HG03571 (cell line): ENCODE measurements at regions not wholly inside any gene's neighbourhood (a gene's known extent, or its start where the extent isn't known, plus 50 kb on each side); places are given as distances from the start of the nearest gene placed in this dataset.
"Not testable (repeated sequence)": the region's sequence is repeated elsewhere in the genome, so short reads cannot be mapped to it uniquely, and the experiment has no call there.

Source experiments
- ATAC-seq: cut with Tn5 transposase; IDR thresholded peaks from one replicate; pipeline ENCODE4 v1.9.1; 2021; ENCODE audit not compliant: unreplicated experiment

GRCh38 chr7:9680713-9681112, 1247.3 kb downstream of the NXPH1 start:
- no peak for ATAC-seq

GRCh38 chr7:9681284-9681683, 1247.9 kb downstream of the NXPH1 start:
- no peak for ATAC-seq

GRCh38 chr7:9691286-9691685, 1257.9 kb downstream of the NXPH1 start:
- no peak for ATAC-seq

- no peak for ATAC-seq
Observed at GRCh38 chr7:9698375-9698774, 1265.0 kb downstream of the NXPH1 start.

- ATAC-seq = no peak
Observed at GRCh38 chr7:9709216-9709615, 1264.5 kb upstream of the PHF14 start.

GRCh38 chr7:9711259-9711918, 1262.3 kb upstream of the PHF14 start:
- ATAC-seq = no peak

- no peak for ATAC-seq
Observed at GRCh38 chr7:9718071-9718661, 1255.5 kb upstream of the PHF14 start.

GRCh38 chr7:9719303-9719702, 1254.4 kb upstream of the PHF14 start:
- ATAC-seq = no peak

GRCh38 chr7:9719721-9720120, 1254.0 kb upstream of the PHF14 start:
- ATAC-seq = no peak

GRCh38 chr7:9725940-9726663, 1247.6 kb upstream of the PHF14 start:
- ATAC-seq = not testable (repeated sequence)

- ATAC-seq = not testable (repeated sequence)
Observed at GRCh38 chr7:9726811-9727210, 1246.9 kb upstream of the PHF14 start.

- not testable (repeated sequence) for ATAC-seq
Observed at GRCh38 chr7:9727467-9727869, 1246.2 kb upstream of the PHF14 start.

GRCh38 chr7:9728014-9728657, 1245.5 kb upstream of the PHF14 start:
- not testable (repeated sequence) for ATAC-seq

- no peak for ATAC-seq
Observed at GRCh38 chr7:9752033-9752432, 1221.6 kb upstream of the PHF14 start.

GRCh38 chr7:9761224-9761623, 1212.4 kb upstream of the PHF14 start:
- no peak for ATAC-seq

- no peak for ATAC-seq
Observed at GRCh38 chr7:9776900-9777299, 1196.8 kb upstream of the PHF14 start.

- ATAC-seq = no peak
Observed at GRCh38 chr7:9778367-9778766, 1195.3 kb upstream of the PHF14 start.

GRCh38 chr7:9781710-9782109, 1192.0 kb upstream of the PHF14 start:
- ATAC-seq = no peak

- no peak for ATAC-seq
Observed at GRCh38 chr7:9782275-9782674, 1191.4 kb upstream of the PHF14 start.

GRCh38 chr7:9785211-9785610, 1188.5 kb upstream of the PHF14 start:
- no peak for ATAC-seq

GRCh38 chr7:9796241-9796640, 1177.4 kb upstream of the PHF14 start:
- no peak for ATAC-seq
